ENCODE measurements at regions not wholly inside any gene's neighbourhood (a gene's known extent, or its start where the extent isn't known, plus 50 kb on each side); places are given as distances from the start of the nearest gene placed in this dataset.
A peak's percentile ranks its signal among the peaks of the same experiment; 100 is the strongest.

GRCh38 chr3:68479779-68480178 is 452.6 kb downstream of the TAFA4 start:
- Histone ChIP-seq H3K9me3 (replicated peaks; ENCODE audit: control insufficient read depth, low read depth, low read length) (no peaks in the 10 kb centered on the region), H3K27ac (ENCODE audit: low read length) (no peak overlapping the region), H3K4me1 (ENCODE audit: control insufficient read depth, insufficient read depth, low read length) (no peaks in the 10 kb centered on the region), H3K4me3 (ENCODE audit: low read length) (no peak overlapping the region), H3K27me3 (ENCODE audit: control insufficient read depth, insufficient read depth, low read length) (no peaks in the 10 kb centered on the region), H3K36me3 (ENCODE audit: control insufficient read depth, insufficient read depth, low read length) (no peaks in the 10 kb centered on the region)
- 100% methylated on average over 1 of the region's 3 CpGs for WGBS (ENCODE audit: insufficient coverage)
- DNase-seq, result no peak

DNA sequence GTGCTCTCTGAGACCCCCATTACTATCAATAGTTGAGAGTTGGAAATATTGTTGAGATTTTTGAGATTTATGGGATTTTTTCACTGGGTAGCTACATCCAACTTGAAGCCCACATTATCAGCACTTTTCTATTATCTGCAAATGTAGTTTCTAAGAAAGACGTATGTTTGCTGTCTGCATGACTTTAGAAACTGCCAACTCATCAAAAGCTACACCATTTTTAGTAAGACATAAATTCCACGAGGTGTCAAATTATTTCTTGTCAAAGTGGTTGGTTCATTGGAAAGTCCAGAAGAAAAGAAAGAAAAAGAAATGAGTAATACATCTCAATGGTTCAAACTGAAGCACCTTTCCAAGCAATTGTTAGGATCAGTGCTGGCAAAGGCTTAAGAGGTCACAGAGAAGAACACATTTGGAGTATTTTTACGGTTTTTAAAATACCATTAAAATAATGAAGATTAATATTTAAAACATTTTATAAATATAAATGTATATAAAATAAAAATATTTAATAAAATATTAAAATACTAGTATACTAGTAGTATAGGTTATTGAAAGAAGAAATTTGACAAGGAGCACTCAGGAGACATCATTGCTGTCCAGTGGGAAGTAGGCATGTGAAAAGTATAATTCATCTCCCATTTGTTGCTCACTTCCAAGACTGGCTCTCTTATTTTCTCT is 463.5 kb downstream of the TAFA4 start:
- Histone ChIP-seq H3K36me3 (ENCODE audit: control insufficient read depth, insufficient read depth, low read length) (no peaks in the 10 kb centered on the region), H3K4me3 (ENCODE audit: low read length) (no peak overlapping the region), H3K27ac (ENCODE audit: low read length) (no peak overlapping the region), H3K4me1 (ENCODE audit: control insufficient read depth, insufficient read depth, low read length) (no peaks in the 10 kb centered on the region), H3K27me3 (ENCODE audit: control insufficient read depth, insufficient read depth, low read length) (no peaks in the 10 kb centered on the region), H3K9me3 (replicated peaks; ENCODE audit: control insufficient read depth, low read depth, low read length) (no peaks in the 10 kb centered on the region)
- DNase-seq, result no peak
- no CpG with 5 or more reads among the region's 3 CpGs for WGBS (ENCODE audit: insufficient coverage)

DNA sequence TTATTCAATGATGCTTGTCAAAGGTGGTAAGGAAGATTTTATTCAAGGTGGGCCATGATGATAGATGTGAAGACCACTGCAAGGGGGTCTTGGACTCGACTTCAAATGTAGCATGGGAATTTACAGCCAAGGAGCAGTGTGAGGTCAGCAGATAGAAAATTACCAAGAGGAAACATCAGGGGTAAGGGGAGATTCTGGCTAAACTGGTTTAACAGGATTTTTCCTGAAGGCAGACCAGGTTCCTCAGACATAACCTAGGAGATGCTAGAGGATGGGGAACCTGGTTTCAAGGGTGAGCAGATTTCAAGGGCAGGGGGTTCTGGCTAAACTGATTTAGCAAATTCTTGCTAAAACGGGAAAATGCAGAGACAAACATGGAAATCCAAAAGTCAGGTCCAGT is 464.9 kb downstream of the TAFA4 start:
- DNase-seq, result no peak
- Histone ChIP-seq H3K36me3 (ENCODE audit: control insufficient read depth, insufficient read depth, low read length) (no peaks in the 10 kb centered on the region), H3K9me3 (replicated peaks; ENCODE audit: control insufficient read depth, low read depth, low read length) (no peaks in the 10 kb centered on the region), H3K4me1 (ENCODE audit: control insufficient read depth, insufficient read depth, low read length) (no peaks in the 10 kb centered on the region), H3K4me3 (ENCODE audit: low read length) (no peak overlapping the region), H3K27me3 (ENCODE audit: control insufficient read depth, insufficient read depth, low read length) (no peaks in the 10 kb centered on the region), H3K27ac (ENCODE audit: low read length) (no peak overlapping the region)
- WGBS (ENCODE audit: insufficient coverage), result 80% methylated on average over 2 of the region's 2 CpGs

DNA sequence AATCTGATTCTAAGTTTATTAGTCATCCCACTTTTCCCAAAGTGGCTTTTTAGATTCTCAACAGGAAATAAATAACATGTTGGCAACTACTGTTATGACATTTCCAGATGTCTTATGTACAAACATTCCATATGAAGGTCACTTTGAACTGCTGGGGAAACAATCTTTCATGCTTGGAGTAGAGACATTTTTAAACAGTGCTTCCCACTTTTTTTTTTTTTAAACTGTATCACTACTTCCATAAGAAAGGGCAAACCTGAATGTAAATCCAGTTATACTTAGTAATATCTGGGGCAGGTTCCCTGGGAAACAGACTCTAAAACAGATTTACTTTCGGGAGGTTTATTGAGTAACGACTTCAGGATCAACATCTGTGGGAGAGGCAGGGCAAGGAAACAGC is 473.8 kb downstream of the TAFA4 start:
- H3K4me1 ChIP-seq (ENCODE audit: control insufficient read depth, insufficient read depth, low read length), result no peaks in the 10 kb centered on the region
- no peaks in the 10 kb centered on the region for H3K36me3 ChIP-seq (ENCODE audit: control insufficient read depth, insufficient read depth, low read length)
- no CpG with 5 or more reads among the region's 2 CpGs for WGBS (ENCODE audit: insufficient coverage)
- H3K27me3 ChIP-seq (ENCODE audit: control insufficient read depth, insufficient read depth, low read length), result no peaks in the 10 kb centered on the region
- no peak overlapping the region for H3K27ac ChIP-seq (ENCODE audit: low read length)
- peak; percentile 82 for DNase-seq
- H3K4me3 ChIP-seq (ENCODE audit: low read length), result no peak overlapping the region
- peaks cover 8% of the 10 kb centered on the region for H3K9me3 ChIP-seq (replicated peaks; ENCODE audit: control insufficient read depth, low read depth, low read length)

DNA sequence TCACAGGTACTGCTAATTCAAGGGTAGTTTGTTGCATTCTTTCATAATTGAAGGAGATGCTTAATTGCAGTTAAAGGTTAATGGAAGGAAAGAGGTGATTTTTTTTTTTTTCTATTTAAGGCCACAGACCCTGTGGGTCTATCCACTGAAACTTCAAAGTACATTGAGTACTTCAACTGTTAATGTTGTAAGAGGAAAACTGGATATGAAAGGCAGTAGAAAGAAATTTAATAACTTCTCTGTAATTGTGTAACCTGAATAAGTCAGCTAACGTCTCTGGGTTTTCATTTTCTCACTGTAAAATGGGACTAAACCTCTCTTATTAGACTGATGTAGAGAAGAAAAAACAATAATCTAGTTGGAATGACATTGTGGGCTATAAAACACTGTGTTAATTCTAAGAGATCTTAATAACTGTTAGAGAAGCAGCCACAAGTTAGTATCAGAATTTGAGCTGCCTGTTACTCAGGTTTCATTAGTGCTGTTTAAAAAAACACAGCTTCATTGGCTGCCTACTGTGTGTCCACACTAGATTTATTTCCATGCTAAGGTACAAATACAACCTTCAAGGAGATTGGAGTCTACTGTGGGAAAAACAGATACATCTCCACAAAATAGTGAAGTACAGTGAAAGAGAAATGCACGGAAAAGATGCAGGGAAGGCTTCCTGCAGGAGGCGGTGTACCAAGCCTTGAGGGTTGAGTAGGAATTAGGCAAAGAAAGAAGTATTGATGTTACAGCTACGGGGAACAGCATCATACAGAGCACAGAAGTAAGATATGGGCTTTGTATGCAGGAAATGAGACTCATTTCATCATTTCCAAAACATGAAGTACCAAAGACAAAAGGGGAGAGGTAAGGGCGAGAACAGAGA is 483.6 kb downstream of the TAFA4 start:
- no CpG with 5 or more reads among the region's 5 CpGs for WGBS (ENCODE audit: insufficient coverage)
- no peaks in the 10 kb centered on the region for H3K4me1 ChIP-seq (ENCODE audit: control insufficient read depth, insufficient read depth, low read length)
- H3K9me3 ChIP-seq (replicated peaks; ENCODE audit: control insufficient read depth, low read depth, low read length), result no peaks in the 10 kb centered on the region
- no peak for DNase-seq
- no peaks in the 10 kb centered on the region for H3K27me3 ChIP-seq (ENCODE audit: control insufficient read depth, insufficient read depth, low read length)
- H3K27ac ChIP-seq (ENCODE audit: low read length), result no peak overlapping the region
- no peak overlapping the region for H3K4me3 ChIP-seq (ENCODE audit: low read length)
- no peaks in the 10 kb centered on the region for H3K36me3 ChIP-seq (ENCODE audit: control insufficient read depth, insufficient read depth, low read length)

GRCh38 chr3:68447885-68448284 is 484.5 kb downstream of the TAFA4 start:
- Histone ChIP-seq H3K27ac (ENCODE audit: low read length) (no peak overlapping the region), H3K4me1 (ENCODE audit: control insufficient read depth, insufficient read depth, low read length) (no peaks in the 10 kb centered on the region), H3K27me3 (ENCODE audit: control insufficient read depth, insufficient read depth, low read length) (no peaks in the 10 kb centered on the region), H3K36me3 (ENCODE audit: control insufficient read depth, insufficient read depth, low read length) (no peaks in the 10 kb centered on the region), H3K4me3 (ENCODE audit: low read length) (no peak overlapping the region), H3K9me3 (replicated peaks; ENCODE audit: control insufficient read depth, low read depth, low read length) (no peaks in the 10 kb centered on the region)
- peak; percentile 4 for DNase-seq

DNA sequence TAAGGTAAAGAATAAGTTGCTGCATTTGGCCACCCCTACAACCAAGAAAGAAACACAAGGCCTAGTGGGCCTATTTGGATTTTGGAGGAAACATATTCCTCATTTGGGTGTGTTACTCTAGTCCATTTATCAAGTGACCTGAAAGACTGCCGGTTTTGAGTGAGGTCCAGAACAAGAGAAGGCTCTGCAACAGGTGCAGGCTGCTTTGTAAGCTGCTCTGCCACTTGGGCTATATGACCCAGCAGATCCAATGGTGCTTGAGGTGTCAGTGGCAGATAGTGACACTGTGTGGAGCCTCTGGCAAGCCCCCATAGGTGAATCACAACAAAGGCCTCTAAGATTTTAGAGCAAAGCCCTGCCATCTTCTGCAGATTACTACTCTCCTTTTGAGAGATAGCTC is 491.3 kb downstream of the TAFA4 start:
- Histone ChIP-seq H3K4me3 (ENCODE audit: low read length) (no peak overlapping the region), H3K36me3 (ENCODE audit: control insufficient read depth, insufficient read depth, low read length) (no peaks in the 10 kb centered on the region), H3K27me3 (ENCODE audit: control insufficient read depth, insufficient read depth, low read length) (no peaks in the 10 kb centered on the region), H3K27ac (ENCODE audit: low read length) (no peak overlapping the region), H3K4me1 (ENCODE audit: control insufficient read depth, insufficient read depth, low read length) (no peaks in the 10 kb centered on the region), H3K9me3 (replicated peaks; ENCODE audit: control insufficient read depth, low read depth, low read length) (no peaks in the 10 kb centered on the region)
- DNase-seq, result no peak
- WGBS (ENCODE audit: insufficient coverage), result 100% methylated on average over 1 of the region's 1 CpG

DNA sequence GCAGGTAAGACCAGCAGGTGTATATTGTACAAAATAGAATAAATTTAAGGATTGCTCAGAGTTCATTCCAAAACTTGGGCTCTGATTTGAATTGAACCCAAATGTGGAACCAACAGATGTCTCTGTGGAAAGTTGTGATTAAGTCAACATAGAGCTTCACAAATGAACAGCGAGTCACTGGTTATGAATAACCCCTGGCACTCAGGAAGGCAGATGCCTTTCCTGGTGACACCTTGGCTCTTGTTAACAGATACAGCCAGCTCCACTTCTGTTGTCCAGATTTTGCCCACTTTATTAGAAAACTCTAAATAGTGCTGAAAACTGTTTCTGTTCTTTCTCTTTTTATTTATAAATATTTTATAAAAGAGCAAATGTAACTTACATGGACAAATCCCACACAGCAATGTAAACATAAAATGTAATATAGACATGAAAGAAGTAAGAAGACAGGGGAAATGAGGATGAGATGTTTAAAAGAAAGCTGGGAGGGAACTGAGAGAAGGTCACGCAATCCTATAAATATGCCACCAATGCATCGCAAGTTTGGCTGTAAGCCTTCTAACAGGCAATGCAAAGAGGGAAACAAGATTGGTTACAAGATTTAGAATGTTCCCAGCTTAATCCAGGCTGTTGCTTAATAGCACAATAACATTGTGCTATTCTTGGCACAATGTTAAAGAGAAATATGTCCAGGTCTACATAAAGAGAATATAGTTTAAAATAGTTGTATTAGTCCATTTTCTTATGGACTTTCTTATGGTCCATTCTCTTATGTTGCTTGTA is 495.5 kb downstream of the TAFA4 start:
- H3K27me3 ChIP-seq (ENCODE audit: control insufficient read depth, insufficient read depth, low read length), result no peaks in the 10 kb centered on the region
- H3K36me3 ChIP-seq (ENCODE audit: control insufficient read depth, insufficient read depth, low read length), result no peaks in the 10 kb centered on the region
- WGBS (ENCODE audit: insufficient coverage), result 100% methylated on average over 2 of the region's 3 CpGs
- no peak overlapping the region for H3K4me3 ChIP-seq (ENCODE audit: low read length)
- no peaks in the 10 kb centered on the region for H3K4me1 ChIP-seq (ENCODE audit: control insufficient read depth, insufficient read depth, low read length)
- H3K27ac ChIP-seq (ENCODE audit: low read length), result no peak overlapping the region
- DNase-seq, result no peak
- H3K9me3 ChIP-seq (replicated peaks; ENCODE audit: control insufficient read depth, low read depth, low read length), result no peaks in the 10 kb centered on the region

DNA sequence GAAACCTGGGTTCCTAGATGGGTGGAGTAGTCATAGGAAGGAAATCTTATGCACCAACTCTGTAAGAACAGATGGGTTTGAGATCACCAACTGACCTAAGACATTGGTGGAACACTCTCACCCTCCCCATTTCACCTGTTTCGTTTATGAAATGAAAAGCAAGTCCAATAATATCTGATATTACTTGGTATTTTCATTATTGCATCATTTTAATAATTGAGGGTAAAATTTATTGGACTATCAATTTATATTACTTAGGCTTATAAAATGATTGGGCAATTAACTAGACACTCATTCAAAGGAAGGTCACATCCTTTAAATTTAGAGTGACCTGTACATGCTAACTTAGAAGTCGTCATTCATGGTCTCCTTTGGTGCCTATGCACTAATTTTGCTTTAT is 503.9 kb downstream of the TAFA4 start:
- Histone ChIP-seq H3K36me3 (ENCODE audit: control insufficient read depth, insufficient read depth, low read length) (no peaks in the 10 kb centered on the region), H3K27ac (ENCODE audit: low read length) (no peak overlapping the region), H3K27me3 (ENCODE audit: control insufficient read depth, insufficient read depth, low read length) (no peaks in the 10 kb centered on the region), H3K4me1 (ENCODE audit: control insufficient read depth, insufficient read depth, low read length) (no peaks in the 10 kb centered on the region), H3K9me3 (replicated peaks; ENCODE audit: control insufficient read depth, low read depth, low read length) (no peaks in the 10 kb centered on the region), H3K4me3 (ENCODE audit: low read length) (no peak overlapping the region)
- WGBS (ENCODE audit: insufficient coverage), result no CpG with 5 or more reads among the region's 2 CpGs
- no peak for DNase-seq

- WGBS (ENCODE audit: insufficient coverage), result no CpG with 5 or more reads among the region's 7 CpGs
- H3K4me1 ChIP-seq (ENCODE audit: control insufficient read depth, insufficient read depth, low read length), result no peaks in the 10 kb centered on the region
- H3K27me3 ChIP-seq (ENCODE audit: control insufficient read depth, insufficient read depth, low read length), result no peaks in the 10 kb centered on the region
- H3K36me3 ChIP-seq (ENCODE audit: control insufficient read depth, insufficient read depth, low read length), result no peaks in the 10 kb centered on the region
- H3K27ac ChIP-seq (ENCODE audit: low read length), result no peak overlapping the region
- no peak overlapping the region for H3K4me3 ChIP-seq (ENCODE audit: low read length)
- DNase-seq, result peak; percentile 0
- no peaks in the 10 kb centered on the region for H3K9me3 ChIP-seq (replicated peaks; ENCODE audit: control insufficient read depth, low read depth, low read length)
These were observed 507.4 kb downstream of the TAFA4 start for GRCh38 chr3:68424796-68425460.
